ENCODE measurements at regions not wholly inside any gene's neighbourhood (a gene's known extent, or its start where the extent isn't known, plus 50 kb on each side); places are given as distances from the start of the nearest gene placed in this dataset.

- no peak for TF ChIP-seq CTCF (IDR thresholded peaks at IDR 0.05)
- no peak for TF ChIP-seq POLR2A (IDR thresholded peaks at IDR 0.05)
Measured at GRCh38 chr13:42709276-42709675, 72.1 kb upstream of the FAM216B start.

Measured in breast epithelium (tissue), 3 donors.